ENCODE measurements at regions not wholly inside any gene's neighbourhood (a gene's known extent, or its start where the extent isn't known, plus 50 kb on each side); places are given as distances from the start of the nearest gene placed in this dataset.
"Not testable (repeated sequence)": the region's sequence is repeated elsewhere in the genome, so short reads cannot be mapped to it uniquely, and the experiment has no call there.

GRCh38 chr6:150511313-150511712 lies 88.4 kb upstream of the PLEKHG1 start:
- Mint-ChIP-seq H3K9me3 (no peaks in the 10 kb centered on the region), H3K4me3 (no peak overlapping the region), H3K36me3 (no peaks in the 10 kb centered on the region), H3K27me3 (peaks cover 4% of the 10 kb centered on the region), H3K27ac (no peak overlapping the region), H3K4me1 (no peaks in the 10 kb centered on the region)
- no peak for ATAC-seq (ENCODE audit: low read depth)
- no peak for DNase-seq (ENCODE audit: low spot score in 2 of 2)

- H3K4me1 Mint-ChIP-seq, result no peaks in the 10 kb centered on the region
- peaks cover 3% of the 10 kb centered on the region for H3K9me3 Mint-ChIP-seq
- no peak overlapping the region for H3K27ac Mint-ChIP-seq
- ATAC-seq (ENCODE audit: low read depth) (no peak), DNase-seq (ENCODE audit: low spot score in 2 of 2) (no peak)
- peaks cover 2% of the 10 kb centered on the region for H3K27me3 Mint-ChIP-seq
- no peaks in the 10 kb centered on the region for H3K36me3 Mint-ChIP-seq
- no peak overlapping the region for H3K4me3 Mint-ChIP-seq
These were observed 84.8 kb upstream of the PLEKHG1 start for GRCh38 chr6:150514806-150515380.

GRCh38 chr6:150516199-150516598 lies 83.5 kb upstream of the PLEKHG1 start:
- Mint-ChIP-seq H3K4me3 (no peak overlapping the region), H3K9me3 (peaks cover 3% of the 10 kb centered on the region), H3K4me1 (peaks cover 2% of the 10 kb centered on the region), H3K36me3 (no peaks in the 10 kb centered on the region), H3K27ac (no peak overlapping the region), H3K27me3 (peaks cover 2% of the 10 kb centered on the region)
- no peak for ATAC-seq (ENCODE audit: low read depth)
- no peak for DNase-seq (ENCODE audit: low spot score in 2 of 2)

GRCh38 chr6:150517175-150517574 lies 82.5 kb upstream of the PLEKHG1 start:
- no peak overlapping the region for H3K4me3 Mint-ChIP-seq
- no peak for ATAC-seq (ENCODE audit: low read depth)
- no peak overlapping the region for H3K27ac Mint-ChIP-seq
- H3K4me1 Mint-ChIP-seq, result peaks cover 2% of the 10 kb centered on the region
- H3K36me3 Mint-ChIP-seq, result no peaks in the 10 kb centered on the region
- peaks cover 3% of the 10 kb centered on the region for H3K9me3 Mint-ChIP-seq
- no peak for DNase-seq (ENCODE audit: low spot score in 2 of 2)
- H3K27me3 Mint-ChIP-seq, result peaks cover 2% of the 10 kb centered on the region

- Mint-ChIP-seq H3K4me3 (no peak overlapping the region), H3K4me1 (peaks cover 2% of the 10 kb centered on the region), H3K9me3 (peaks cover 3% of the 10 kb centered on the region), H3K27me3 (peaks cover 3% of the 10 kb centered on the region), H3K36me3 (no peaks in the 10 kb centered on the region), H3K27ac (no peak overlapping the region)
- DNase-seq (ENCODE audit: low spot score in 2 of 2) (no peak), ATAC-seq (ENCODE audit: low read depth) (no peak)
These were observed 78.2 kb upstream of the PLEKHG1 start for GRCh38 chr6:150521482-150521881.

GRCh38 chr6:150523216-150523615 lies 76.5 kb upstream of the PLEKHG1 start:
- not testable (repeated sequence) for H3K9me3 Mint-ChIP-seq; DNase-seq (ENCODE audit: low spot score in 2 of 2); H3K27me3 Mint-ChIP-seq; H3K4me1 Mint-ChIP-seq; H3K36me3 Mint-ChIP-seq; H3K27ac Mint-ChIP-seq; ATAC-seq (ENCODE audit: low read depth); H3K4me3 Mint-ChIP-seq

GRCh38 chr6:150525300-150525699 lies 74.4 kb upstream of the PLEKHG1 start:
- no peak overlapping the region for H3K27ac Mint-ChIP-seq

GRCh38 chr6:150527100-150527499 lies 72.6 kb upstream of the PLEKHG1 start:
- ATAC-seq (ENCODE audit: low read depth) (no peak), DNase-seq (ENCODE audit: low spot score in 2 of 2) (no peak)
- Mint-ChIP-seq H3K4me3 (no peak overlapping the region), H3K27me3 (peaks cover 3% of the 10 kb centered on the region), H3K4me1 (peaks cover 9% of the 10 kb centered on the region), H3K36me3 (no peaks in the 10 kb centered on the region), H3K9me3 (no peaks in the 10 kb centered on the region), H3K27ac (no peak overlapping the region)

More at GRCh38 chr6:150525300-150525699, 74.4 kb upstream of the PLEKHG1 start:
- H3K27me3 Mint-ChIP-seq, result peaks cover 3% of the 10 kb centered on the region
- no peaks in the 10 kb centered on the region for H3K36me3 Mint-ChIP-seq
- H3K9me3 Mint-ChIP-seq, result no peaks in the 10 kb centered on the region
- no peak for DNase-seq (ENCODE audit: low spot score in 2 of 2)
- no peak for ATAC-seq (ENCODE audit: low read depth)
- peaks cover 10% of the 10 kb centered on the region for H3K4me1 Mint-ChIP-seq
- H3K4me3 Mint-ChIP-seq, result no peak overlapping the region

GRCh38 chr6:150528648-150529285 lies 70.9 kb upstream of the PLEKHG1 start:
- ATAC-seq (ENCODE audit: low read depth), result peak; percentile 98
- Mint-ChIP-seq H3K9me3 (no peaks in the 10 kb centered on the region), H3K27ac (peak overlapping the region; percentile 11), H3K27me3 (peaks cover 3% of the 10 kb centered on the region), H3K4me3 (peak overlapping the region; percentile 54), H3K4me1 (peaks cover 9% of the 10 kb centered on the region), H3K36me3 (no peaks in the 10 kb centered on the region)
- peak; percentile 22 to 25 for DNase-seq (ENCODE audit: low spot score in 2 of 2)

- Mint-ChIP-seq H3K36me3 (no peaks in the 10 kb centered on the region), H3K4me1 (peaks cover 9% of the 10 kb centered on the region), H3K27ac (no peak overlapping the region), H3K9me3 (no peaks in the 10 kb centered on the region), H3K4me3 (no peak overlapping the region), H3K27me3 (peaks cover 3% of the 10 kb centered on the region)
- no peak for DNase-seq (ENCODE audit: low spot score in 2 of 2)
- ATAC-seq (ENCODE audit: low read depth), result no peak
These were observed 70.0 kb upstream of the PLEKHG1 start for GRCh38 chr6:150529646-150530045.

- no peaks in the 10 kb centered on the region for H3K9me3 Mint-ChIP-seq
- no peak overlapping the region for H3K4me3 Mint-ChIP-seq
- no peaks in the 10 kb centered on the region for H3K36me3 Mint-ChIP-seq
- H3K27me3 Mint-ChIP-seq, result no peaks in the 10 kb centered on the region
- DNase-seq (ENCODE audit: low spot score in 2 of 2) (no peak), ATAC-seq (ENCODE audit: low read depth) (no peak)
- peaks cover 9% of the 10 kb centered on the region for H3K4me1 Mint-ChIP-seq
- no peak overlapping the region for H3K27ac Mint-ChIP-seq
These were observed 67.7 kb upstream of the PLEKHG1 start for GRCh38 chr6:150531957-150532356.

- H3K27me3 Mint-ChIP-seq, result peaks cover 5% of the 10 kb centered on the region
- no peaks in the 10 kb centered on the region for H3K9me3 Mint-ChIP-seq
These were observed 65.1 kb upstream of the PLEKHG1 start for GRCh38 chr6:150534553-150534952.

GRCh38 chr6:150535151-150535804 lies 64.4 kb upstream of the PLEKHG1 start:
- Mint-ChIP-seq H3K27me3 (peaks cover 7% of the 10 kb centered on the region), H3K36me3 (peaks cover 1% of the 10 kb centered on the region), H3K4me1 (peaks cover 2% of the 10 kb centered on the region), H3K9me3 (no peaks in the 10 kb centered on the region), H3K27ac (no peak overlapping the region), H3K4me3 (no peak overlapping the region)
- no peak for ATAC-seq (ENCODE audit: low read depth)
- DNase-seq (ENCODE audit: low spot score in 2 of 2), result no peak

More at GRCh38 chr6:150534553-150534952, 65.1 kb upstream of the PLEKHG1 start:
- ATAC-seq (ENCODE audit: low read depth), result no peak
- DNase-seq (ENCODE audit: low spot score in 2 of 2), result no peak
- H3K27ac Mint-ChIP-seq, result no peak overlapping the region
- no peak overlapping the region for H3K4me3 Mint-ChIP-seq
- peaks cover 1% of the 10 kb centered on the region for H3K36me3 Mint-ChIP-seq
- H3K4me1 Mint-ChIP-seq, result no peaks in the 10 kb centered on the region

- peaks cover 7% of the 10 kb centered on the region for H3K27me3 Mint-ChIP-seq
- H3K36me3 Mint-ChIP-seq, result peaks cover 1% of the 10 kb centered on the region
- no peak for DNase-seq (ENCODE audit: low spot score in 2 of 2)
- no peak overlapping the region for H3K4me3 Mint-ChIP-seq
- no peaks in the 10 kb centered on the region for H3K9me3 Mint-ChIP-seq
- H3K4me1 Mint-ChIP-seq, result peaks cover 2% of the 10 kb centered on the region
- H3K27ac Mint-ChIP-seq, result no peak overlapping the region
- no peak for ATAC-seq (ENCODE audit: low read depth)
These were observed 63.9 kb upstream of the PLEKHG1 start for GRCh38 chr6:150535818-150536220.

Data from memory B cell (primary cell).